DMS 273 (cell line): ENCODE measurements at regions not wholly inside any gene's neighbourhood (a gene's known extent, or its start where the extent isn't known, plus 50 kb on each side); places are given as distances from the start of the nearest gene placed in this dataset.
A peak's percentile ranks its signal among the peaks of the same experiment; 100 is the strongest.
"Not testable (repeated sequence)": the region's sequence is repeated elsewhere in the genome, so short reads cannot be mapped to it uniquely, and the experiment has no call there.

ENCODE experiments used
- DNase-seq: peaks from one replicate; lab custom pipeline; 2025; ENCODE audit not compliant: unreplicated experiment; lab: John Stamatoyannopoulos, UW

DNA sequence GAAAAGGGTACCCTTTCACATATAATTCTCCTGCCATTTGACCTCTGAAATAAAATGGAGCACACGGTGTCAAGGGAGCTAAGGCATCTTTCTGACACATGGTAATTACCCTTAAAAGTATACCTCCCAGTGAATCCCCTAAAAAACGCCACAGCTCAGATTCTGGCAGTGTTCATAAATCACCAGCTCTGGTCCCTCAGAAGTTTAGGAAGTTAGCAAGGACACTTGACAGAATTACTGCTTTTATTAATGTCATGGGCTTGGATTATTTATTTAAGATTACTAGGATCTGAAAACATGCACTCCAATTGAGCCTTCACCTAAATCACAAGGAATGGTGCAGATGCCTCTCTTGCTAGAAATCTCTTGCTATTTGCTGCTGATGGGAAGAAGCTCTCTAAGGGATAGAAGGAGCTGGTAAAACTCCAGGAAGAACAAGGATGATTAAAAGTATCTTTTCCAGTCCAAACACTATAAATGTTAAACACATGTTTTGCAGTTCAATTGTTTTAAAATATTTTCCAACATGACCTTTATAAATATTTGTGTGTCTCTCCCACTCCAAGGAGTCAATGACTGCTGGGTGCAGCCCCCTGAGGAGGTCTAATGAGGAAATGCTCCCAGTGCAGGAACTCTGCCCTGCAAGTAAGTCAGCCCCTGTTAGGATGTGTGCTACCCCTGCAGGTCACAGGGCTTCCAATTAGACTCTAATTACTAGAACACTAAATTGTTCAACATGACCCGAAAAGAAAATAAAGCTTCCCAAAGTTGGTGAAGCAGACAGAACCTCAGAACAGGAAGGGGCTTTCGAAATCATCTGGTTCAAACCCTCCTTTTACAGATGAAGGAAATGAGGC is 230.3 kb downstream of the TFAP2A start:
- DNase-seq, result no peak

DNA sequence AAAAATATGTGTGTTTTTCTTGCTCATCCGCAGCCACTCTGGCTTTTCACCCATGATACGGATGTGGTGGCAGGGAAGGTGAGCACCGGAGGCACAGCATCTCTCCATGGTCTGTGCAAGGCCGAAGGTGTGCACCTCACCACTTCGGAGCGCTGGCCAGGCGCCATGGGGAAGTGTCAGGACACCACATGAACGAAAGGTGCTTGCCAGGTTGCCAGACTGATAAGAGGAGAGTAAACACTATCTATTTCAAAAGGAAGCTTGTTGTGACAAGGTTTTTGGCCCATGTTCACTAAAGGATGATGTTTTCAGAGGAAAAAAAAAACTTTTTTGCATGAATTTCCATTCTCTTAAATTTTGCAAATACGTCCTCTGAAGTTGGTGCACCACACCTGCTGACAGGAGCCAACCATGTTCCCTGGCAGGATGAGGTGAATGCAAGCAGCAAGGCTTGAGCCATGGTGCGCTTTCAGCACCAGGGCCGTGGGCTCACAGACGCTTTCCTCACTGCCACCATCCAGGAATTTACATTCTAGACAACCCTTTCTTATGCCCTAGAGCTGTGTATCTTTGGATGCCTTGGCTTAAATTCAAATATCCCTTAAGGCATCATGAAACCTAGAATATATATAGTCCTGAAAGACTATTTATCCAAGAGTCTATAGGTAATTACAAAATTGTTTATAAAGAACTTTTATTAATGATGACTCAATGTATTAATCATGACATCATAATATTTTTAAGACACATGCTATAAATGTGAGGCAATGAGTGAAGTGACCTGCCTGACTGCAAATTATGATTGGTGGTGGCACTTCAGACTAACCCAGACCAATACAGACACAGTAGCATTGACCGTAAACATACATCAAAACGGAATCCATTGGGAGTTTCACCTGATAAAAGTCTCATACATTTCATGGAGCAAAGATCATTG is 234.5 kb downstream of the TFAP2A start:
- no peak for DNase-seq

DNA sequence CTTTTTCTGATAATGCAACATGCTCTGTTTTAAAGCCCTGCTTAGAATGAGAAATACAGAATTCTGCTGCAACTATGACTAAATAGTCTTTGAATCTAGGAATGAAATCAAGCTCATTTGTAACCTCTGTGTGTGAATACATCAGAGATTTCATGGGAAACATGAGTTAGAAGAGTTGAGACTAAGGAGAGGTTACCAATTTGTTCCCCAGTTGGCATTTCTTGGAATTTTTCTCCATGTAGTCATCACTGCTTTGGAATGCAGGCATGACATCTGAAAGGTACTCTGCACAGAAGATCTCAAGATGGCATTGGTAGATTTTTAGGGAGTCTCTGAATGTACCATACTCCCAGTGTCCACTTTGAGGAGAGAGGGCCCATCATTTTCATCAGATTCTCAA is 237.2 kb downstream of the TFAP2A start:
- DNase-seq, result no peak

DNA sequence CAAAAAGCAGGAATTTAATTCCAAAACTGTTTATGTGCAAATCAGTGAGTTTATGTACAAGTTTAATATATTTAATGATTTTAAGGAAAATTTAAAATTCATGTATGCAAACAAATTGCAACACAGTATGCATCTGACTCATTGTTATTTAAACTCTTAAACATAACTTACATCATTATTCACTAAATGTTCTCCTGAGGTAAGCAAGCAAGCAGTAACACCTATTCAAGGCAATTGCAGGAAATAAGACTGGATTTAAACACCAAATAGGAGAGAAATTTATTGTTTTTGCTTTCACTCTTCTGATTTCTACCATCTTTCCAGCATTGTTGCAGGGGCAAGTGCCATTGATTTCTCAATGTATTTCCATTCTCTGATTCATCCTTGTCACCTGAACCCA is 239.5 kb downstream of the TFAP2A start:
- DNase-seq, result no peak

DNA sequence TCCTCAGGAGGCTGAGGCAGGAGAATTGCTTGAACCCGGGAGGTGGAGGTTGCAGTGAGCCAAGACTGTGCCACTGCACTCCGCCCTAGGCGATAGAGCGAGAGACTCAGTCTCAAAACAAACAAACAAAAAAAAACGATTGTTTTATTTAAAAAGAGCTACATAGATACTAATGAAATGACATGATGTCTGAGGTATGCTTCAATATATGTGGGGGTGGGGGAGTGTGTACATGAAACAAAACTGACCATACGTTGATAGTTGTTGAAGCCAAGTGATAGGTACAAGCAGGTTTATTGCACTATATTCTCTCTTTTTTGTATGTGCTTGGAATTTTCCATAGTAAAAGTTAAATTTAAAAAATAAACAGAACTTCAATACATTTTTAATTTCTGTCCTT is 240.1 kb downstream of the TFAP2A start:
- no peak for DNase-seq

- DNase-seq, result no peak
Observed at GRCh38 chr6:10174056-10174455, 240.8 kb downstream of the TFAP2A start.

GRCh38 chr6:10171706-10172105 is 243.2 kb downstream of the TFAP2A start:
- not testable (repeated sequence) for DNase-seq

GRCh38 chr6:10170816-10171215 is 244.1 kb downstream of the TFAP2A start:
- DNase-seq, result no peak

DNA sequence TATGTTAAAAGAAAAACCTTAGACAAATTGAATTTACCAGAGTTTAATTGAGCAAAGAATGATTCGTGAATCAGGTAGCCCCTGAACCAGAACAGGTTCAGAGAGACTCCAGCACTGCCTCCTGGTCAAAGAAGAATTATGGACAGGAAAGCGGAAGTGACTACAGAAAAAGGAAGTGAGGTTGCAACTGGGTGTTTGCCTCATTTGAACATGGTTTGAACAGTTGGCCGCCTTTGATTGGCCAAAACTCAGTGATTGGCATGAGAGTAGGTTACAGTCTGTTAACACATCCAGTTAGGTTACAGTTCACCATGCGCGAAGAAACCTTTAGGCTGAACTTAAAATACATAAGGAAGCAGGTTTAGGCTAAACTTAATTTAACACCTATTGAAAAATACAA is 248.8 kb downstream of the TFAP2A start:
- DNase-seq, result no peak

DNA sequence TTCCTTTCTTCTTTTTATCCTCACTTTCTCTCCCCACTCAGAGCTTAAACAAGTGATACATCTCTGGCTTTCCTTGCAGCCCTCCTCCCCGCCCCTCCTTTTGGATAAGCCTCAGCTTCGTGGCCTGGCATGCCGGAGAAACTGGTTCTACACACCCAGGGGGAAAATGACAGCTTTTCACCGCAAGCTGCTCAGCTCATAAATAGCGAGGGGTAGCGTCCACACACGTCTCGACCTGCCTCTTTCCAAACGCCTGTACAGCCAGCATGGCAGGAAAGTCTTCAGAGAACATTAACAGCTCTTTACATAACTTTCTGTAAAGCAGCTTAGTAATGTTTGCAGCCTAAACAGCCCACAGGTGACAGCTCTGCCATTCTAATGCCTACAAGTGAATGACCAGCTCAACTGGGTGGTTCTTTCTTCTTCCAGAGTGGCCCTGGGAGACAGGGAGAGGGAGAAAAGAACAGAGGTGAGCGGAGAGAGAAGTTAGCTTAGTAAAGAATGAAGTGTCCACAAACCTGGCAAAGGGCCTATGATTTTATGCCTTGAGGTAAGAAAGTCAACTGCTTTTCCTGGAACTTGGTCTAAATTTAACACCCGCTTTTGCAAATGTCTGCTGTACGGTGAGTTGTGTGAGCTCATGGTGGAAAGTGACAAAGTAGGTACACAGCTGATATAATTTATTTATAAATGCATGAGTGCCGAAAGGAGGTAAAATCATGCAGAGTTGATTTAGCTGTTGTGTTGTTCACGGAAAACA is 251.5 kb downstream of the TFAP2A start:
- DNase-seq, result peak; percentile 65

DNA sequence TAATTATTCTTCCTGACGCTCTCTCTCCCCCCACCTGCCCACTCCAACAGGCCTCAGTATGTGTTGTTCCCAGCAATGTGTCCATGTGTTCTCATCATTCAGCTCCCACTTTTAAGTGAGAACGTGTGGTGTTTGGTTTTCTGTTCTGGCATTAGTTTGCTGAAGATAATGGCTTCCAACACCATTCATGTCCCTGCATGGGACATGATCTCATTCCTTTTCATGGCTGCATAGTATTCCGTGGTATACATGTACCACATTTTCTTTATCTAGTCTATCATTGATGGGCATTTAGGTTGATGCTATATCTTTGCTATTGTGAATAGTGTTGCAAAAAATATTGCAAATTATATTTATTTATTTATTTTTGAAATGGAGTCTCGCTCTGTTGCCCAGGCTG is 258.0 kb downstream of the TFAP2A start:
- DNase-seq, result no peak

DNA sequence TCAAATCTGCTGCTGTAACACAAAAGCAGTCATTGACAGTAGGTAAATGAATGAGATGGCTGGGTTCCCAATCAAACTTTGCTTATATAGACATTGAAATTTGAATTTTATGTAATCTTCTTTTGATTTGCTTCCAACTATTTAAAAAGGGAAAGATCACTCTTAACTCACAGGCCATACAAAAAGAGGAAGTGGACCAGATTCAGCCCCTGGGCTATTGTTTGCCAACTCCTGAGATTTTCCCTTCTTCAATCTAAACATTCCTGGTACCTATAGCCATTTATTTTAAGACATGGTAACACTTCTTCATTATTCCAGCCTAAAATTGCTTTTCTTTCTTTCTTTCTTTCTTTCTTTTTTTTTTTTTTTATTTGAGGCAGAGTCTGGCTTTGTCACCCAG is 260.6 kb downstream of the TFAP2A start:
- DNase-seq, result no peak

GRCh38 chr6:10151144-10151915 is 263.5 kb downstream of the TFAP2A start:
- no peak for DNase-seq

DNA sequence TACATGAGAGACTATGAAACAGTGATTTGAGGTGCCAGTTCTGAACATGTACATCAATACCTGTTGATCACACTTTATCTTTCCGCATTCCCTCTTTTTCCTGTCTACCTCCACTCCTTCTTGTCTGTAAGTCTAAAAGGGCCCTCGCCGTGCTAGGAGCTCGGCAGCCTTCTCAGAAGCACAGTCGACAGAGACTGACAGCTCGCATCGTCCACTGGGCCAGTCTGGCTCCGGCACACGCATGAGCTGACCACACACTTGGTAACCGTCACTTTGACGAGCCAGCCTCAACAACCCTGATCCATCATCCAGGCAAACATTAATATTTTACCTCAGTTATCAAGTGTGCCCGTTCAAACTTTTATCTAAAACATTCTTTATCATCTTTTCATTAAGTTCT is 265.3 kb downstream of the TFAP2A start:
- DNase-seq, result no peak

- peak; percentile 66 for DNase-seq
Observed at GRCh38 chr6:10146715-10147451, 268.0 kb downstream of the TFAP2A start.

DNA sequence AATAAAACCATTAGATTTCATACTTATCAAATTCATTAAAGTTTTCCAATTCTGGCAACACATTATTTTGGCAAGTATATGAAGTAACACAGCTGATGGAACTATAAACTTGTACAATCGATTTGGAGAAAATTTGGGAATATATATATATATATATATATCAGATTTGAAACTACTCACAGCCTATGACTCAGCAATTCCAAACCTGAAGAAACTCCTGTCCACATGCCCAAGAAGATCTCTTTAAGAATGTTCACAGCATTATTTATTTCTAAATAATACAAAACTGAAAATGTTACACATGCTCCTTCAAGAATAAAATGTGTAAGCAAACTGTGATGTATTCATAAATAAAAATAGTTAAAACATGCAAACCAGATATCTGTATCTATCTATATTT is 270.1 kb downstream of the TFAP2A start:
- no peak for DNase-seq

- DNase-seq, result no peak
Observed at GRCh38 chr6:10141746-10142443, 273.0 kb downstream of the TFAP2A start.

DNA sequence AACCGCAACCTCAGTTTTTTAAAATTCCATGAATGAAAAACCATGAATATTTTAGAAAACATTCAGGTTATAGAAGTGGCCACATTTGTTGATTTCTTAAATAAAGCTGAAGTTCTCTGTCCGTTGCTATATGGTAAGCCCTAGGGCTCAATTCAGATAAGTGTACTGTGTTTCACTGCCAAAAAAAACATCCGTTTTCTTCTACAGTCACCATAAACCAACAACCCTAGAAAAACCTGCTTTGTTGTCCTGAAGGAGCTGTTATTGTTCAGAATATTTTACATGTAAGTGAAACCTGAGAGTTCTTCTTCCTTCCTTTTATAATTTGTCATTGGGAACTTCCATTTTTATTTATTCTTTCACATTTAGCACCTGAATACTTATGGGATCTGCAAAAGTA is 274.1 kb downstream of the TFAP2A start:
- no peak for DNase-seq

- no peak for DNase-seq
Observed at GRCh38 chr6:10140136-10140535, 274.7 kb downstream of the TFAP2A start.
